Stimulated activated CD4-positive, alpha-beta T cell treated with anti-CD3 and anti-CD28 coated beads, TNF-alpha, amount 100 ng/mL, for 1 hour (primary cell): ENCODE measurements at regions not wholly inside any gene's neighbourhood (a gene's known extent, or its start where the extent isn't known, plus 50 kb on each side); places are given as distances from the start of the nearest gene placed in this dataset.

Experiments used
- DNase-seq, 3 donors: peaks; one replicate each; pipeline ENCODE4 v3.0.0-alpha.2; 2020; ENCODE audit warnings: low read depth in 3 of 3, low spot score in 1 of 3

DNA sequence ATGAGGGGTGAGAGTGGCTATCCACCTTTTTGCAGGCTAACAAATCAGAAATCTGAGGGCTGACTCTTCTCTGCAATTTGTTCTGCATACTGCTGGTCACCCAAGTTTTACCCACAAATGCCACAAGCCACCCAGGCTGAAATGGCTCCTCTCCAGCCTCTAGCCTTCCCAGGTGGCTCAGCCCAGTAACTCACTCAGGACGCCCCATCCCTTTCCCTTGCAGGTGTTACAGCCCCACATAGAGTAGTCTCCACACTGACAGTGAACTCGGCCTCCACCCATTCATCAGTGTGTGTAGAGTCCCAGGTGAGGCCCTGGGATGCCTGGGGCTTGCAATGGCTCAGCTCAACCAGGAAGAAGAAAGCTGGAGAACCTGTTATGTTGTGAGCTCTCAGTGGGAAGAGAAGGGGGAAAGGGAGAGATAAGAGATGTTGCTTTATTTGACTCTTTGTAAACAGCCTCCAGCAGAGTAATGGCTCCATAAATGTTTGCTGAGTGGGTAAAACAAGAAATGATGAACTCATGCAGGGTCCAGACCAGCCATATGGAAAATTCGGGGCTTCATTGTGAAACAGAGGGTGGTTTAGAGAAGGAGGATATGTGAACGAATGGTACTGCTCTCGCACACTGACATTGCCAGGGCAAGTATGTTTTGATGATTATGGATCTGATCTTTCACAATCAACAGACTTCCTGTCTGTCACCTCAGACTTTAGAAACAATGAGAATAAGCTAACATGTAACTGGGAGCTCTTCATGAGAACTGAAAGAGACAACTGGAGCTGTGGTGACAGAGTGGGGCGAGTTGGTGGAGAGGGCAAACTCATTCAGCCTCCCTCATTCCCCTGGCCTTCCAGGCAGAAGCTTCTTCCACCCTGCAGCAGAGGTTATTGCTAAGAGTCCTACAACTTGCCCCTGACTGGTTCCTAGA lies 74.2 kb upstream of the RFC3 start:
- no peak for DNase-seq

DNA sequence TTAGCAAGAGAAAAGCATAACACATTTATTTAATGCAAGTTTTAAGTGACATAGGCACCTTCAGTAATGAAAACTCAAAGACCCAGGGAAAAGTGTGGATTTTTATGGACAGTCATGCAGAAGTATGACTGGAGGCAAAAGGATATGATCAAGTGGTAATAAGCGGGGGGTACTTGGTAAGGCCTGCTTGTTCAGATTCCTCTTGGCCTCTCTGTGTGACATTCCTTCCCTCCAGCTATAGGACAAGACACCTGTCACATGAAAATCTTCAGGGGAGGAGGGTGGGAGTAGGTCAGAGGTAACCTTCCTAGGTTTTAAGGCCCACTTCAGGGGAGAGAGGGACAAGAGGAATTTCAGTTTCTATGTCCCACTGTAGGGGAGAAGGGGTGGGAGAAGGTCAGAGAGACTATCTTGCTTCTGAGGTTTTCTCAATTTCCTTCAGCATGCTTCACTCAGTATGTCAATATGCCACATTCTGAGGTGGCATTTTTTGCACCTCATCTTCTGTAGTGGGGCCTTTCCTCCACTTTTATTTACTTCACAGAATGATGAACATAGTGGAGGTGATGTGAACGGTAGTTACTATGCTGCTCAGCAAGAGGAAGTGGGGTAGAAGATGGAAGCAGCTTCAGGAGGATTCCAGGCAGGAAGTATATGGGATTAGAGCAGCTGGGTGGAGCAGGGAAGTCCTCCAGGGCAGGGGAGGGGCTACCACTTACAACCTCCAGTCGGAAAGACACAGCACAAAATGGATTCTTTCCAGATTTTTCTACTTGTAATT lies 73.2 kb upstream of the RFC3 start:
- no peak for DNase-seq

DNA sequence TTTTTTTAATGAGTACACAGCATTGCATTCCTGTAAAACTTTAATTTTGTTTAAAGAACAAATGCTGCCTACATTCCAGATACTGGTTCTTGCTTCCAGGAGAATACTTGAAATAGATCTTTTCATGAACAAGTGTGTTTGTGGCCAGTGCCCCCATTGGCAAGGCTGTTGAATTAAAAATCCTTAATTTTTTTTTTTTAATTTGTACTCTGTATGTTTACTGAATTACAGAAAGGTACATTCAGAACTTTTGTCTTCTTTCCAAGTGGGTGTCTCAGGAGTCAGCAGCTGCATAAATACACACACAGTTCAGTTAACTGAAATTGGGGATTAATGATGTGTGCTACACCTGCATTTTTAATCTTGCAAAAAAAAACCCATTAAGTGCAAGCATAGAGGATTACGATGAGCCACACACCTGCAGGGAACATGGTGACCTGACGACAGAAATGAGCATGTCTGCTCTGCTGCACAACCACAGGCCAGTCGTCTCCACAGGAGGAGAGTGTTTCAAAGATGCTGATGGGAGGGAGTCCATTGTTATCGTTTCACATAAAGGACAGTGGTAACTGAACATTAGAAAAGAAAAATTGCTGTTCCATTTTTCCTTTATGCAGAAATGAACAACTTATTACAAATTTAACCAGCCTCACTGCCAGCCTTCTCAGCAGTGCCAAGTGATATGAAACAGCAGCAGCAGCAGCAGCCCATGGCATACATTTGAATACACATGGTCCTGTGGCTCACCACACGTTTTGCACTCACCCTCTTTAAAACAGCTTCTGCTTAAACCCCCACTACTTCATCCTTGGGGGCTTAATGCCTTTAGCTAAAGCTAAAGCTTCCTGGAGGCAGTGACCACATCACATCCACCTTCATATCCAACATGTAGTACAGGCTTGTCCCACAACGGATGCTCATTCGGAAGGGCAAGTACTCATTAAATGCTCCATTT lies 72.3 kb upstream of the RFC3 start:
- DNase-seq = no peak

DNA sequence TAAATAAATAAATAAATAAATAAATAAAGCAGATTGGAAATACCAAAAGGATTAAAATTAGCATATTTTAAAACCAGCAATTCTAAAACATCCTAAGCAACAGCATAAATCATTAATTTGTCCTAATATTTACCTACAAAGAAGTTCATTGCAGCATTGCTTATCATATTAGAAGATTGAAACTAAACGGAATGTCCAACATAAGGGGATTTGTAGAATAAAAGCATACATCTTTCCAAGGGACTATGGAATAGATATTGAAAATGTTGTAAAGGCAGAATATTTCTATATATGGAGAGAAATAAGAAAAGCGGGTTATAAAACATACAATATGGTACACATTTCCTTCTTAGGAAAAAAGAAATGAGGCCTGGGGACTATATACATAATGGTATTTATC lies 71.1 kb upstream of the RFC3 start:
- no peak for DNase-seq

DNA sequence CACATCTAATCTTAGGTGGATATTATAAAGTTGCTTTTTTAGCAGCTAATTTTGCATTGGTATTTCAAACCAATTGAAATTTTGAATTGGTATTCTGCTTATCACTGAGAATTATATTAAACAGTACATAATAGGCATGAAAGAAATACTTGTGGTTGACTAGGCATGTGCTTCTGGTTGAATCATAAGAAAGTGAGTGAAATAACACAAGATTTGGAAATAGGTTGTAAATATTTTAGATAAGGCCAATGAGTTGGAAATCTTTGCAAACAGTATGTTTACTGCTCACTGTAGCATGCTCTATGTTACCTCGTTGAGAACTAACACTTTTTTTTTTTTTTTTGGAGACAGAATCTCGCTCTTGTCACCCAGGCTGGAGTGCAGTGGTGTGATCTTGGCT lies 66.8 kb upstream of the RFC3 start:
- DNase-seq = no peak

DNA sequence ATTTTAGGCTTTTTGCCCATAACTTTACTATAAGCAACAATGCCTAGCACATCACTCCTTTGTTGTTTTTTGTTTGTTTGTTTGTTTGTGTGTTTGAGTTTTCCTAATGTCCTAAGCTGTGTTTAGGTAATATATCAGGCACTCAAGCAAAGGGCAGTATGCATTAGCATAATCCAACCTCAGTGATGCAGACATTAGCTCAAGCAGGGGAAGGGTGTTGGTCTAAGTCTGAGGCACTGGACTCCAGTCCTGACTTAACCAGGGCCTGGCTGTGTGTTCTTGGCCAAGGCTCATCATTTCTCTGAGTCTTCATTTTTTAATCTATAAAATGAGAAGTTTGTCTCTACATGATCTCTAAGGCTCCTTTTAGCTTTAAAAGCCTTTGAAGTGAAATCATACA lies 65.9 kb upstream of the RFC3 start:
- DNase-seq = no peak

DNA sequence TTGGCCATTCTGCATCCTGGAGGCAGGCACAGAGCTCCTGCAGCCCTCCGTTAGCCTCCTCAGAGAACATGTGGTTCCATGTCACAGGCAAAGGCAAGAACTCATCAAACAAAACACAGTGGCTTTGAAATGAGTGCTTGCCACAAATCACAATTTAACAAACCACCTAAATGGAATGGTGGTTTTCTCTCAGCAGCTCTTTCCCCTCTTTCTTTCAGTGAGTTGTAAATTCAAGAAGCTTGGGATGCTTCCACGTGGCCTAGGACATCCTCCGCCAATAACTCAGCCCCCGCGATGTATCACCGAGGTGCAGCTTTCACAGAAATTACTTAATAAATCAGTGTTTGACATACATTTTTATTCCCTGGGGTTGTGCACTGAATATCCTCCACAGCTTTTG lies 65.4 kb upstream of the RFC3 start:
- no peak for DNase-seq

DNA sequence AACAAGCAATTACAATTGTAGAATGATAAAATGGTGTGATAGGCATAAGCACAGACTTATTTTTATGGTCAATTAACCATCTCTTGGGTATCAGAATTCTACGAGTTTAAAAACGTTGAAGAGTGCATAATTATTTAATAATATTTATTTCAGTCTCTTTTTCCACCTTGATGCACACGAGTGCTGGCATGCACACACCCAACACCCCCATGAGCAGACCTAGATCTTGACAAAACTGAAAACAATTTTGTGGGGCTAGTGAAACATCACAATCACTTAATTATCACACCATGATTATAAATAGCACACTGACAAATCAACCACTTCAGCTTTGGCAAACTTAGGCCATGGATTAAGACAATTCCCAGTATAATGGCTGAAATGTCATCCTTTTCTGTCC lies 61.0 kb upstream of the RFC3 start:
- no peak for DNase-seq

DNA sequence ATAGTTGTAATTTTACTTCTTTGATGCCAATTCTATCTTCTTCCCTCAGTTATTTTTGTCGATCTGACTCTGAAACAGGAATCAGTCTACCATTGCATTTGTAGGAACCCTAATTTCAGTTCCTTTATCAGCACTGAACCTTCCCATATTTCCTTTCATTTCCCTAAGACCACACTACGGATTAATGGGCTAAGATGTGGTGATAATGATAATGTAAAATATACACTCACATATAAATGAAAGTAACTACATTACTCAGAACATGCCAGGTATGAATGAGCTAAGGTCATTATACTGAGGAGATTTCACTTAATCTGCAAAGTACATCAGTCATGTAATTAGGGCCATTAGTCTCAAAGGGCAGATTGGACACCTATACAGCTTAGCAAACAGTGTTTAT lies 60.2 kb upstream of the RFC3 start:
- DNase-seq = no peak

DNA sequence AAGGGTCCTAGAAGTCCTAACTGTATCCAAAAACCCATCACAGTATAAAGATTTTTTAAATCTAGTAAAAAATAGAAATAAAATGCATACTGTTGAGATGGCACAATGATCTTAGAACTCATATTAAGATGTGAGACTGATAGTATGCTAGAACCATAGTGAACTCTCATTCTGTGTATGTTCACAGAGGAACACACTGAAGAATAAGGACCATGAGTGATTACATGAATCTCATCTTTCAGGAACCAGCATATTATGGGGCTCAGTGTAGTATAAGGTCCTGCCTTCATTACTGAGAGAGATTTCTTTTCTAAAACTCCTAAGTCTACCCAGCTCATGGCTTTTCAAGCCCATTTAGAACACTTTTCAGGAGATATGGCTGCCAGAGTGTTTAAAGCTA lies 59.8 kb upstream of the RFC3 start:
- DNase-seq = no peak

DNA sequence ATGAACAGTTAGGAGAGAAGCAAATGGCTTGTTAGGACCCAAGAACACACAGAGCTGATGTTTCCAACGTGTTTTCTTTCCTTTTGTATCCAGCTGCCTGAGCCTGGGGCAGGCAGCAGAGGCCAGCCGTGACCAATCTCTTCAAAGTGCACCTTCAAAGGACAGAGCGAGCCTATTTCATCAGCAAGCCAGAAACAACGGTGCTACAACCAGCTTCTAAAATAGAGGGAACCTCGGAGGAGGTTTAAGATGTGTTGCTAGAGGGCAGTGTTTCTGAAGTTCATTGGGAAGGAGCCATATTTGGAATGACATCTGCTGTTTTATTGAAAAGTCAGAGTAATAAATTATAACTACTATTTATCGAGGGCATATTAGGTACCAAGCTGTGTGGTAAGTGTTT lies 56.2 kb upstream of the RFC3 start:
- no peak for DNase-seq

DNA sequence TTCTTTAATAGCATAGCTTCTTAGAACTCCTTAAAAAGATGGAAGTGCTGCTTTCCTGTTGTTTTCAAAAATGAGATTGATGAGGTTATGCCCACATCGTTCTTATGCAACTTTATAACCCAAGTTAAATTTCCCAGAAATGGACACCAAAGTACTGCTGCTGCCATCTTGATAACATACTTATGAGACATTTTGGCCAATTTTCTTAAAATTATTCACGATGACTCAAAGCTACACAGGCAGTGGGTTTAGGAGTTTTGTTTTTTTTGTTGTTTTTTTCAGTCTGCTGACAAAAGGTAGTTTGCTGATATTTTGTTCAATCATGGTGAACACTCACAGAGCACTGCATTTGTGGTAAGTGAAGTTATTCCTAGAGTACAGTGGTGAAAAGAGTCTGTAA lies 54.9 kb upstream of the RFC3 start:
- no peak for DNase-seq

DNA sequence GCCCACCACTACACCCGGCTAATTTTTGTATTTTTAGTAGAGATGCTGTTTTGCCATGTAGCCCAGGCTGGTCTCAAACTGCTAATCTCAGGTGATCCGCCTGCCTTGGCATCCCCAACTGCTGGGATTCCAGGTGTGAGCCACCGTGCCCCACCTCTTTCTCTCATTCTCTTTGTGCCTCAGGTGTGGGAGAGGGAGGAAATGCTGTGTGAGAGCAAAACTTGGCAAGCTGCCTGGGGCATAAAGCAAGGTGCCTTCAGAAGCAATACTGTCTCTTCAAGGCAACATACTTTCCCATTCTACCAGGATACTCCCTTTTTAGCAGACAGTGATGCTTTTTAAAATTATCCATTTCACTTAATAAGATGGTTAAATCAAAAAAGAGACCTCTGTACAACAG lies 53.2 kb upstream of the RFC3 start:
- no peak for DNase-seq

DNA sequence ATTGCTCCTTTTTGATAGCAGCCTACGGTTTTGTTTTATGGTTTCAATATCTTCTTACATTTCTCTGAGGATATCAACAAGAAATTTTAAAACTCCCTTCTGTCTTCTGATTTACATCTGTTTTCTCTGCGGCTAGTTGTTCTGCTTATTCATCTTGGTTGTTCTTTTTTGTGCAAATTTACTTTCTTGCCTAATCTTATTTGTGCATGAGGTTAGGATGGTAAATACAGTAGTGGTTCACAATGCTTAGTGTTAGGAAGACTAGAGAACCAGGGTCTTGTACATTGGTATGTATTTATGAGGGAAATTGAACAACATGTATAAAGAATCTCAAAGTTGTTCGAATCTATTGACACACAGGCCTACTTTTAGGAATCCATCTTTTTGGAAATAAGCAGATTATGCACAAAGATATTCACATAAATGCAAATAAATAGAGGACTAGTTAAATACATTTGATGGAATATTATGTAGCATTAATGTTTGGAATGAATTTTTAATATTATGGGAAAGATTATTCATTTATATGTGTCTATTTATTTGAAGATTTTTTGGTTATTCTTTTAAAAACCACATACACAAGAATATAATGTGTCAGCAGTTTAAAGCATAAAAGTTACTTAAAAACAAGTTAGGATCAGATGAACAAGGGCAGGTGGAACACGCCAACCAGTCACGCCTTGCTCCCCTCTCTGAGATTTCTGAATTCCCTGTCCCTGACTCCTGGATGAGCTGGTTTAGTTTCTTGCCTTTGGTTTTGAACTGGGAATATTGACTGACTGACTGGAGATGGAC lies 51.4 kb upstream of the RFC3 start:
- no peak for DNase-seq

DNA sequence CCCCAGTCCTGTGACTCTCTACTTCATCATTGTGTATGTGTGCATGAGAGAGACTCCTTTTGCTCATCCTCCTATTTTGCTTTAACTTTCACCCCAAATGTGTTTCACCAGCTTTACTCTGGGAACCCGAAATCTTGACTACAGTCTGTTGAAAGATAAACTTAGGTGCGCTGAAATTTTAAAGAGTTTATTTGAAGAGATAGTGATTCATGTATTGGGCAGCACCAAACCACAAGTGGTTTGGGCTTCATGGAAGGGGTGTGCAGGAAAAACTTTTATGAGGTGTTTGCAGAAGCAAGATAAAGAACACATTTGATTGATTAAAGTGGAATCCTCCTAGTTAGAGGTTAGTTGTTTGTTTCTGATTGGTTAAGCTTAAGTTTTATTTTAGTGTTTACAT lies 50.8 kb upstream of the RFC3 start:
- no peak for DNase-seq
